AG04449 (cell line): ENCODE measurements at regions not wholly inside any gene's neighbourhood (a gene's known extent, or its start where the extent isn't known, plus 50 kb on each side); places are given as distances from the start of the nearest gene placed in this dataset.

Experiments
- CTCF ChIA-PET: fragments of 350-600 bp; formaldehyde crosslinking; extraction: SDS; loops from one replicate; lab custom pipeline; 2021; ENCODE audit warnings: antibody characterized with exemption; lab: Yijun Ruan, JAX
- POLR2A ChIA-PET: fragments of 400-600, 350-600 bp; formaldehyde crosslinking; extraction: SDS; loops from one replicate; lab custom pipeline; 2020; ENCODE audit warnings: antibody characterized with exemption, inconsistent platforms; lab: Yijun Ruan, JAX
- DNase-seq: peaks from one replicate; pipeline ENCODE4 v3.0.0-alpha.2; 2010; ENCODE audit warnings: low read depth, low spot score
- H3K4me3 ChIP-seq: 2 replicates; pipeline ENCODE4 v1.5.1; 2011; ENCODE audit warnings: low read depth, mild to moderate bottlenecking, control low read depth, low read length
- TF ChIP-seq, protein P1 (sequence below): IDR thresholded peaks from one replicate; pipeline ENCODE4 v1.5.1; 2011; ENCODE audit warnings: mild to moderate bottlenecking, moderate library complexity, low read length, control low read depth, inconsistent platforms; ENCODE audit not compliant: insufficient read depth; ENCODE audit errors: missing control alignments

DNA sequence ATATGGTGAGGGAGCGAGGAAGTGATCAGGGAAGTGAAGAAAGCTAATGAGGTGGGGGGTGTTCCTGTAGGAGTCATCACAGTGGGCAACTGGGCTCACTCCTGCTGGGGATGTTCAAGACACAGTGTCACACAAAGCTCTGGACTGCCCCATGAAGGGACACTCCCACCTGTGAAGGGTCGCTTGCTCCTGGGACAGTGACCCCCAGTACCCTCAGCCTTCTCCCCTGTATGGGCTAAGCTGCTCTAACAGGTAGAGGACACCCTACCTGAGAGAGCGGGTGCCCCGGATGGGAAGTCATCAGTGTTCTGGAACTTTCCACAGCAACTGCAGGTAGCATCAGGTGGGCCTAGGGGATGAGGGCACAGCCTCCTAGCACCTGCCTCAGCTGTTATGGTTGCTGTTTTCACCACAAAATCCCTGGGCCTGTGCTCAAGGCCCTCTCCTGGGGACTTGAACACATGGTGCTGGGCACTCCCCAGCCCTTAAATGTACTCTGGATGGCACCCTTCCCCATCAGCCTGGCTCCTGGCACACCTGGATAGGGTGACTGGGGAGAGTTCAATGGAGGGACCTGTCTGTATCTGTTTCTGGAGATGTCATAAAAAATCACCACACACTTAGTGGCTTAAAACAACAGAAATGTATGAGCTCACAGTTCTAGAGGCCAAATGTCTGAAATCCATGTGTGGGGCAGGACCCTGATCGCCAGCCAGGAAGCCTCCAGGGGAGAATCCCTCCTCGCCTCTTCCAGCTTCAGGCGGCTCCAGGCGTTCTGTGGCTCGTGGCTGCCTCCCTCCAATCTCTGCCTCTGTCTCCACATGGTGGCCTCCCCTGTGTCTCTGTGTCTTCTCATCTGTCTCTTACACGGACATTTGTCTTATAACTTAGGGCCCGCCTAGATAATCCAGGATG, 104.0 kb upstream of the CDH5 start:
- ChIA-PET CTCF (interaction anchor here (0.8 to 1.4 kb wide), 4 partner anchors 9 to 13 kb away, joined by 3 to 8 read pairs (median 4); no protein-coding TSS in a partner anchor), POLR2A (no interaction called here)
- H3K4me3 ChIP-seq, result no peak overlapping the region
- TF ChIP-seq, protein P1, sequence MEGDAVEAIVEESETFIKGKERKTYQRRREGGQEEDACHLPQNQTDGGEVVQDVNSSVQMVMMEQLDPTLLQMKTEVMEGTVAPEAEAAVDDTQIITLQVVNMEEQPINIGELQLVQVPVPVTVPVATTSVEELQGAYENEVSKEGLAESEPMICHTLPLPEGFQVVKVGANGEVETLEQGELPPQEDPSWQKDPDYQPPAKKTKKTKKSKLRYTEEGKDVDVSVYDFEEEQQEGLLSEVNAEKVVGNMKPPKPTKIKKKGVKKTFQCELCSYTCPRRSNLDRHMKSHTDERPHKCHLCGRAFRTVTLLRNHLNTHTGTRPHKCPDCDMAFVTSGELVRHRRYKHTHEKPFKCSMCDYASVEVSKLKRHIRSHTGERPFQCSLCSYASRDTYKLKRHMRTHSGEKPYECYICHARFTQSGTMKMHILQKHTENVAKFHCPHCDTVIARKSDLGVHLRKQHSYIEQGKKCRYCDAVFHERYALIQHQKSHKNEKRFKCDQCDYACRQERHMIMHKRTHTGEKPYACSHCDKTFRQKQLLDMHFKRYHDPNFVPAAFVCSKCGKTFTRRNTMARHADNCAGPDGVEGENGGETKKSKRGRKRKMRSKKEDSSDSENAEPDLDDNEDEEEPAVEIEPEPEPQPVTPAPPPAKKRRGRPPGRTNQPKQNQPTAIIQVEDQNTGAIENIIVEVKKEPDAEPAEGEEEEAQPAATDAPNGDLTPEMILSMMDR, result no peak
- no peak for DNase-seq

DNA sequence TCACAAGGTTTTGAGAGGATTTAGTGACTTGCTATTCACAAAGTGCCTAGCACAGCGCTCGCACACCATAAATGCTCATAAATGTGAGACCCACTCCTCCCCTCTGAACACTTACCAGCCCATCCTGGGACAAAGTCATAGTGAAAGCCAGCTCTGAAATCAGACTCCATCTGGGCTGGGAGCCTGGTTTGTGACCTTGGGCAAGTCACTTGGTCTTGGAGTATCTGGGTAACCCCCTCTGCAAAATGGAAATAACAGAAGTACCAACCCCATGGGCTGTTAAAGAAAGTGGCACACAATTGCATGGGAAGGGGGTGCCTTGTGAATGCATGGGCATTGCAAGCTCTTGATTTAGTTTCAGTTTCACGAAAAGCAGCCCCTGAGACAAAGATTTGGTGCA, 104.7 kb upstream of the CDH5 start:
- no peak overlapping the region for H3K4me3 ChIP-seq
- ChIA-PET POLR2A (interaction anchor here (0.7 kb wide), 1 partner anchor 29 kb away, joined by 3 read pairs; no protein-coding TSS in a partner anchor), CTCF (interaction anchor here (1.1 to 1.4 kb wide), 2 partner anchors 12 to 13 kb away, joined by 4 read pairs; no protein-coding TSS in a partner anchor)
- TF ChIP-seq, protein P1, result no peak
- no peak for DNase-seq

DNA sequence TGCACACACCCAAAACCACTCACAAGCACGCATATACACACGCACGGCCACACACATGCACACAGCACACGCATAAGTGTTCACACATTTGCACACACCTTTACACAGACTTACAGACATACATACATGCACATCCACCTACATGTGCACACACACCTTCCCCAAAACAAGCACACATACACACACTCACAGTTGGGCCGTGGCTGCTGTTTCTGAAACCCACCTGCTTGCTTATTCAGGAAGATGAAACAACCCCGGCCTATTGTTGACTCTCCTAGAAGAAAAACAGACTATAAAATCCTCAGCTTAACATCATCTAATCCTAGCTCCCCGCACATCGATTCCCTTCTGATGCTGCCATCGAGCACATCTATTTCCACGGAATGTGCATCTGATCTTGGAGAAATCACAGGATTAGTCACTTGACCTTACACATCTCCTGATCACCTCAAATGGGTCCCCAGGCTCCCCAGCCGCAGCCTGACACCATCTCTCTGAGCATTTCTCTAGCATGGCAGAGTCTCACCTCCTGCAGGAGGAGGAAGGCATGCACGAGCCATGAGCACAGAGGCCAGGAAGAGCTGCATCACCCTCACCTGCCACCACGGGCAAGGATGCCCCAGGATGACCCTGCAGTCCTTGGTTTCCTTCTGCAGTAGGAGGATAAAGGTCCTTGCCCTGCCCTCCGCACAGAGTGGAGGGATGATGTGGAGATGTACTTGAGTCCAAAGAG, 105.8 kb upstream of the CDH5 start:
- DNase-seq, result no peak
- POLR2A ChIA-PET, result no interaction called here
- CTCF ChIA-PET, result interaction anchor here (1.4 kb wide), 1 partner anchor 15 kb away, joined by 4 read pairs; no protein-coding TSS in a partner anchor
- H3K4me3 ChIP-seq, result no peak overlapping the region
- TF ChIP-seq, protein P1, result no peak

DNA sequence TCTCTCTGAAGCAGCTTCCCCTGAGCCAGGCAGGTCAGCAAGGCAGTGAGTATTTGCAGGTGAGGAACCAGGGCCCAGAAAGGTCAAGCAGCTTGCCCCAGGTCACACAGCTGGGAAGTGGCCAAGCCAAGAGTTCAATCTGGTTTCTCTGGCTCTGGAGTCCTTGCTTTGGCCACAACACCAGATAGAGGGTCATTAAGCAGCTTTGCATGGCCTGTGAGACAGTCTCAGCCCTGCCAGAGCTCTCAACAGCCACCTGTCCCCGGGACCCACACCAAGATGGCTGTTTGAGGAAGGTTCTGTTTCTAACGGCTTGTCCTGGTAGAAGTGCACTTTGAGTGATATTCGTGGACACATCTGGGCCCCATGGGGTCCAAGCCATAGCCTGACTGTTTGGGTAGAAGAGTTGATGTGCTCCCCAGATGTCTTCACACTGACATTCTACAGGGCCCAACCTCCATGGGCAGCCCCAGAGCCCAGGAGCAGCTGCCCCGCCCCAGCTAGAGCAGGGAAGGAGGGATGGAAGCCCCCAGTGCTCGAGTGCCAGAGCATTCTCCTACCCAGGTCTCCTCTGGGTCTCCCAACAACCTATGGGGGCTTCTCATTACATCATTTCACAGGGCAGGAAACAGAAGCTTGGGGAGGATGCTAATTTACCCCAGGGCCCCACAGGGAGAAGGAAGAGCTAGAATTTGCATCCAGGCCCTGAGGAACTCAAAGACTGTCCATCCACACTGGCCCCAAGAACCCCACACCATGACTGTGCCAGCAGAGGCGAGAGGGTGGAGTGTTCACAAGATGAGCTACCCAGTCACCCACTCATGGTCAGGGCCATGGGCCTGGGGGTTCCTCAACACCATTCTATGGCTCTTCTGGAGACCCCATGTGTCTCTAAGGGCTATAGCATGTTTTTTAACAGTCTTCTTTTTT, 107.3 kb upstream of the CDH5 start:
- ChIA-PET POLR2A (no interaction called here), CTCF (interaction anchor here (0.6 to 0.9 kb wide), 2 partner anchors 75 to 349 kb away, joined by 3 read pairs; no protein-coding TSS in a partner anchor)
- TF ChIP-seq, protein P1, result no peak
- H3K4me3 ChIP-seq, result no peak overlapping the region
- no peak for DNase-seq

DNA sequence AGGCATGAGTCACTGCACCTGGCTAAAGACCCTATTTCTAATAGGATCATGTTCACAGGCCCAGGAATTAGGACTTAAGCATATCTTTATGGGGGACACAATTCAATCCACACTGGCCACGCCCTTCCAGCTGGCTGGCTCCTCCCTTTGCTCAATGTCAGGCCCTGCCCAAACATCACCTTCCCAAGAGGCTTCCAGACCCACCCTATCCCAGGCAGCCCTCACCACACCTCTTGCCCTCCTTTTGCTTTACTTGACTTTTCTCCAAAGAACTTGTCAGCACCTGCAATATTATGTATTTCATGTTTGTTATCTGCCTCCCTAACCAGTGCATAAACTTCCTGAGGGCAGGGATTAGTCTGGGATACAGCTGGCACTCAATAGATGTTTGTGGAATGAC, 109.6 kb upstream of the CDH5 start:
- DNase-seq, result no peak
- CTCF ChIA-PET, result no interaction called here
- TF ChIP-seq, protein P1, result no peak
- POLR2A ChIA-PET, result no interaction called here
- H3K4me3 ChIP-seq, result no peak overlapping the region
